ENCODE measurements at regions not wholly inside any gene's neighbourhood (a gene's known extent, or its start where the extent isn't known, plus 50 kb on each side); places are given as distances from the start of the nearest gene placed in this dataset.

DNA sequence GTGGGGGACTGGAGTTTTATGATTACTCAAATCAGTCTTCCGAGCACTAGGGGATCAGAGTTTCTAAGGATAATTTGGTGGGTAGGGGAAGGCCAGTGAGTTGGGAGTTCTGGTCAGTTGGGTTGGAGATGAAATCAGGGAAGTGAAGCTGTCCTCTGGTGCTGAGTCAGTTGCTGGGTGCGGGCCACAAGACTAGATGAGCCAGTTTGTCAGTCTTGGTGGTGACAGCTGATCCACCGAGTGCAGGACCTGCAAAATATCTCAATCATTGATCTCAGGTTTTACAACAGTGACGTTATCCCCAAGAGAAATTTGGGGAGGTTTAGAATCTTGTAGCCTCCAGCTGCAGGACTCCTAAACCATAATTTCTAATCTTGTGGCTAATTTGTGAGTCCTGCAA is 249.4 kb downstream of the FAM43A start:
- TF ChIP-seq, protein P1, sequence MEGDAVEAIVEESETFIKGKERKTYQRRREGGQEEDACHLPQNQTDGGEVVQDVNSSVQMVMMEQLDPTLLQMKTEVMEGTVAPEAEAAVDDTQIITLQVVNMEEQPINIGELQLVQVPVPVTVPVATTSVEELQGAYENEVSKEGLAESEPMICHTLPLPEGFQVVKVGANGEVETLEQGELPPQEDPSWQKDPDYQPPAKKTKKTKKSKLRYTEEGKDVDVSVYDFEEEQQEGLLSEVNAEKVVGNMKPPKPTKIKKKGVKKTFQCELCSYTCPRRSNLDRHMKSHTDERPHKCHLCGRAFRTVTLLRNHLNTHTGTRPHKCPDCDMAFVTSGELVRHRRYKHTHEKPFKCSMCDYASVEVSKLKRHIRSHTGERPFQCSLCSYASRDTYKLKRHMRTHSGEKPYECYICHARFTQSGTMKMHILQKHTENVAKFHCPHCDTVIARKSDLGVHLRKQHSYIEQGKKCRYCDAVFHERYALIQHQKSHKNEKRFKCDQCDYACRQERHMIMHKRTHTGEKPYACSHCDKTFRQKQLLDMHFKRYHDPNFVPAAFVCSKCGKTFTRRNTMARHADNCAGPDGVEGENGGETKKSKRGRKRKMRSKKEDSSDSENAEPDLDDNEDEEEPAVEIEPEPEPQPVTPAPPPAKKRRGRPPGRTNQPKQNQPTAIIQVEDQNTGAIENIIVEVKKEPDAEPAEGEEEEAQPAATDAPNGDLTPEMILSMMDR (conservative IDR thresholded peaks at IDR 0.05; ENCODE audit: low read depth, low read length), result no peak
- TF ChIP-seq POLR2A (IDR thresholded peaks at IDR 0.05; ENCODE audit: low read depth, low read length) (no peak), FOS (IDR thresholded peaks at IDR 0.05; ENCODE audit: low read depth, low read length) (no peak), MAZ (IDR thresholded peaks at IDR 0.05; ENCODE audit: borderline replicate concordance, low read depth, low read length) (no peak), RAD21 (IDR thresholded peaks at IDR 0.05; ENCODE audit: low read length) (no peak), CEBPB (IDR thresholded peaks at IDR 0.05; ENCODE audit: low read depth, low read length) (no peak)
- TF ChIP-seq, protein P2, sequence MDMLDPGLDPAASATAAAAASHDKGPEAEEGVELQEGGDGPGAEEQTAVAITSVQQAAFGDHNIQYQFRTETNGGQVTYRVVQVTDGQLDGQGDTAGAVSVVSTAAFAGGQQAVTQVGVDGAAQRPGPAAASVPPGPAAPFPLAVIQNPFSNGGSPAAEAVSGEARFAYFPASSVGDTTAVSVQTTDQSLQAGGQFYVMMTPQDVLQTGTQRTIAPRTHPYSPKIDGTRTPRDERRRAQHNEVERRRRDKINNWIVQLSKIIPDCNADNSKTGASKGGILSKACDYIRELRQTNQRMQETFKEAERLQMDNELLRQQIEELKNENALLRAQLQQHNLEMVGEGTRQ (IDR thresholded peaks at IDR 0.05; ENCODE audit: low read depth, low read length), result no peak
- TF ChIP-seq, protein P3, sequence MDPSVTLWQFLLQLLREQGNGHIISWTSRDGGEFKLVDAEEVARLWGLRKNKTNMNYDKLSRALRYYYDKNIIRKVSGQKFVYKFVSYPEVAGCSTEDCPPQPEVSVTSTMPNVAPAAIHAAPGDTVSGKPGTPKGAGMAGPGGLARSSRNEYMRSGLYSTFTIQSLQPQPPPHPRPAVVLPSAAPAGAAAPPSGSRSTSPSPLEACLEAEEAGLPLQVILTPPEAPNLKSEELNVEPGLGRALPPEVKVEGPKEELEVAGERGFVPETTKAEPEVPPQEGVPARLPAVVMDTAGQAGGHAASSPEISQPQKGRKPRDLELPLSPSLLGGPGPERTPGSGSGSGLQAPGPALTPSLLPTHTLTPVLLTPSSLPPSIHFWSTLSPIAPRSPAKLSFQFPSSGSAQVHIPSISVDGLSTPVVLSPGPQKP (IDR thresholded peaks at IDR 0.05; ENCODE audit: borderline replicate concordance, low read depth, low read length), result no peak

All from IMR-90 (cell line).